Suprapubic skin (tissue), 4 donors: ENCODE measurements at regions not wholly inside any gene's neighbourhood (a gene's known extent, or its start where the extent isn't known, plus 50 kb on each side); places are given as distances from the start of the nearest gene placed in this dataset.
"Not testable (repeated sequence)": the region's sequence is repeated elsewhere in the genome, so short reads cannot be mapped to it uniquely, and the experiment has no call there.

Experiments used
- DNase-seq, 2 donors: peaks; one replicate each; pipeline ENCODE4 v3.0.0-alpha.2; 2019; ENCODE audit warnings: low spot score in 2 of 2
- H3K27ac ChIP-seq: fragments of 200-600 bp; sonication (generic); one replicate; pipeline ENCODE4 v1.5.1; 2019
- H3K27me3 ChIP-seq: fragments of 200-600 bp; sonication (generic); one replicate; pipeline ENCODE4 v1.5.1; 2019
- H3K36me3 ChIP-seq: fragments of 200-600 bp; sonication (generic); one replicate; pipeline ENCODE4 v1.5.1; 2019
- H3K4me1 ChIP-seq: fragments of 200-600 bp; sonication (generic); one replicate; pipeline ENCODE4 v1.5.1; 2019
- H3K4me3 ChIP-seq: fragments of 200-600 bp; sonication (generic); one replicate; pipeline ENCODE4 v1.5.1; 2019; ENCODE audit warnings: mild to moderate bottlenecking
- H3K9me3 ChIP-seq: fragments of 200-600 bp; sonication (generic); one replicate; pipeline ENCODE4 v1.5.1; 2019
- EP300 ChIP-seq: sonication (generic); formaldehyde crosslinking; IDR thresholded peaks from one replicate; pipeline ENCODE4 v1.6.1; 2017; ENCODE audit warnings: antibody characterized with exemption
- POLR2A ChIP-seq, 2 donors: fragments of 450-650 bp; IDR thresholded peaks; one replicate each; pipeline ENCODE4 v1.6.1; 2017; ENCODE audit warnings: antibody characterized with exemption in 2 of 2, mild to moderate bottlenecking in 2 of 2, moderate library complexity in 2 of 2
- POLR2AphosphoS5 ChIP-seq, 3 donors: sonication (generic); formaldehyde crosslinking; IDR thresholded peaks; one replicate each; pipeline ENCODE4 v1.6.1; 2017; ENCODE audit warnings: antibody characterized with exemption in 3 of 3
- WGBS: methylation state at CpG from one replicate; pipeline ENCODE4 v1.1.5; 2018; 5-methylcytosine and 5-hydroxymethylcytosine counted together
- TF ChIP-seq, protein P1 (sequence below), 2 donors: fragments of 200-600 bp in 1 of 2; fragments of 450-650 bp in 1 of 2; sonication (generic) in 1 of 2; IDR thresholded peaks; one replicate each; pipeline ENCODE4 v1.5.1; 2016 to 2019; ENCODE audit warnings: antibody characterized with exemption in 2 of 2, mild to moderate bottlenecking in 1 of 2, moderate library complexity in 1 of 2

- Histone ChIP-seq H3K4me3 (no peak overlapping the region), H3K4me1 (no peaks in the 10 kb centered on the region), H3K36me3 (no peaks in the 10 kb centered on the region), H3K9me3 (no peaks in the 10 kb centered on the region), H3K27me3 (no peaks in the 10 kb centered on the region), H3K27ac (no peak overlapping the region)
- TF ChIP-seq, protein P1, sequence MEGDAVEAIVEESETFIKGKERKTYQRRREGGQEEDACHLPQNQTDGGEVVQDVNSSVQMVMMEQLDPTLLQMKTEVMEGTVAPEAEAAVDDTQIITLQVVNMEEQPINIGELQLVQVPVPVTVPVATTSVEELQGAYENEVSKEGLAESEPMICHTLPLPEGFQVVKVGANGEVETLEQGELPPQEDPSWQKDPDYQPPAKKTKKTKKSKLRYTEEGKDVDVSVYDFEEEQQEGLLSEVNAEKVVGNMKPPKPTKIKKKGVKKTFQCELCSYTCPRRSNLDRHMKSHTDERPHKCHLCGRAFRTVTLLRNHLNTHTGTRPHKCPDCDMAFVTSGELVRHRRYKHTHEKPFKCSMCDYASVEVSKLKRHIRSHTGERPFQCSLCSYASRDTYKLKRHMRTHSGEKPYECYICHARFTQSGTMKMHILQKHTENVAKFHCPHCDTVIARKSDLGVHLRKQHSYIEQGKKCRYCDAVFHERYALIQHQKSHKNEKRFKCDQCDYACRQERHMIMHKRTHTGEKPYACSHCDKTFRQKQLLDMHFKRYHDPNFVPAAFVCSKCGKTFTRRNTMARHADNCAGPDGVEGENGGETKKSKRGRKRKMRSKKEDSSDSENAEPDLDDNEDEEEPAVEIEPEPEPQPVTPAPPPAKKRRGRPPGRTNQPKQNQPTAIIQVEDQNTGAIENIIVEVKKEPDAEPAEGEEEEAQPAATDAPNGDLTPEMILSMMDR (IDR thresholded peaks at IDR 0.05), result no peak
- TF ChIP-seq POLR2A (IDR thresholded peaks at IDR 0.05) (no peak), EP300 (no peak), POLR2AphosphoS5 (IDR thresholded peaks at IDR 0.05) (no peak)
- WGBS, result 82% methylated on average over 4 of the region's 5 CpGs
- DNase-seq, result no peak
Measured at GRCh38 chr16:26717826-26718225, 348.9 kb upstream of the C16orf82 start.

DNA sequence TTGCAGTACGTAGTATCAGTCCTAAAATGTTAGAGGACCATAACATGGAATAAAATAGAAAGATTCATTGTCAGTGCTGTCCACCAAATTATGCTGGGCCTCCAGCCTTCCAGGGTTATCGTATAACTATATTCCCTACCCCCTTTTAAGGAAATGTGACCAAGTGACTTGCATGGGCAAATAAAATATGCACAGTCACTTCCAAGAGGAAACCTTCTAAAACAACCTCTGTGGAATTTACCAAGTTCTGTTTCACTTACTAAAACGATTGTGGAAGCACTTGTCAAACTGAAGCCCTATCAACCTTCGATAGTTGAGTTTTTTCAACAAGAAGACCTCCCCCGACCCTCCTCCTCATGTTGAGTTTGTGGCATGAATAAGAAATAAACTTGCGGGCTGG, 345.4 kb upstream of the C16orf82 start:
- WGBS, result 85% methylated on average over 6 of the region's 6 CpGs

GRCh38 chr16:26721957-26722356, 344.8 kb upstream of the C16orf82 start:
- not testable (repeated sequence) for H3K4me3 ChIP-seq, H3K4me1 ChIP-seq, H3K36me3 ChIP-seq, H3K27ac ChIP-seq, H3K9me3 ChIP-seq, DNase-seq, H3K27me3 ChIP-seq
- 95% methylated on average over 3 of the region's 3 CpGs for WGBS

More for the DNA sequence above, 345.4 kb upstream of the C16orf82 start:
- no peaks in the 10 kb centered on the region for H3K9me3 ChIP-seq
- H3K36me3 ChIP-seq, result no peaks in the 10 kb centered on the region
- H3K27ac ChIP-seq, result no peak overlapping the region
- no peak for DNase-seq
- H3K4me1 ChIP-seq, result no peaks in the 10 kb centered on the region
- TF ChIP-seq, protein P1 (IDR thresholded peaks at IDR 0.05), result no peak
- TF ChIP-seq POLR2AphosphoS5 (IDR thresholded peaks at IDR 0.05) (no peak), EP300 (no peak), POLR2A (IDR thresholded peaks at IDR 0.05) (no peak)
- no peak overlapping the region for H3K4me3 ChIP-seq
- H3K27me3 ChIP-seq, result no peaks in the 10 kb centered on the region

DNA sequence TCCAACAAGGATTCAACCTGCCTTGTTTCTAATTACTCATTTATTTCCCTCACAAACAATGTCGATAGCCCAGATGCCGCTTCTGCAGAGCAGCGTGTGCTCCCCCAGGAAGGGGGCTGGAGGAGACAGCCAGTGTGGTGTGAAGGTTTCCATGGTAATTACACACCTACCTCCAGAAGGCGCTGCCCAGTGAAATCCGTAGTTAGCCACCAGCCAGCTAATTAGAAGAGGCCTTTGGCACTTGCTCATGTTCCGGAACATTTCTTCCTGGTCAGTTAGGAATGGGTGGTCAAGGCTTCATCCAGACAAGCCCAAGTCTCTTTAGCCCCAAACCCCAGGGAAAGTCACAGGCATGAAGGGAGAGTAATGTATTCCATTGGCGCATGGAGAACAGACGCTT, 342.5 kb upstream of the C16orf82 start:
- WGBS, result 74% methylated on average over 8 of the region's 8 CpGs
- Histone ChIP-seq H3K4me1 (peaks cover 4% of the 10 kb centered on the region), H3K27ac (no peak overlapping the region), H3K4me3 (no peak overlapping the region), H3K9me3 (no peaks in the 10 kb centered on the region), H3K27me3 (no peaks in the 10 kb centered on the region), H3K36me3 (no peaks in the 10 kb centered on the region)
- DNase-seq, result no peak
- TF ChIP-seq POLR2AphosphoS5 (IDR thresholded peaks at IDR 0.05) (no peak), EP300 (no peak), POLR2A (IDR thresholded peaks at IDR 0.05) (no peak)
- TF ChIP-seq, protein P1 (IDR thresholded peaks at IDR 0.05), result no peak

DNA sequence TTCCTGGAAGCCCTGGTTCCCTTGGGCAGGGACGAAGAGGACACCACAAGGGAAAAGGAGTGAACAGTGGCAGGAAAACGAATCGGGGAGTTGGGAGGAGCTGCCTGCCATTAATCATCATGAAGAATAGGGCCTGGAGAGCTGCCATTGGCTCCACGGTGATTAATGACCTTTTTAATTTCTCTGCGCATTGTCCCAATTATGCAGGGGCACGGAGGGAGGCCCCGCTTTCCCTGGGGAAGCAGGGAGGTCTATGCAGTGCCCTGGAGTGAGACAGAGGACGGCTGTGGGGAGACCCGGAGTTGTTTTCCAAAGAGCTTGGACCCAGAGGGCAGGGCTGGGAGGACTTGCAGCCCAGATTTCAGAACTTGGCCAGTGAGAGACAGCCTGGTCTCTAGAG, 338.9 kb upstream of the C16orf82 start:
- no peak for TF ChIP-seq EP300
- 15% methylated on average over 9 of the region's 9 CpGs for WGBS

GRCh38 chr16:26729951-26730541, 336.7 kb upstream of the C16orf82 start:
- no peak for DNase-seq
- 72% methylated on average over 2 of the region's 2 CpGs for WGBS
- H3K36me3 ChIP-seq, result no peaks in the 10 kb centered on the region
- TF ChIP-seq POLR2A (IDR thresholded peaks at IDR 0.05) (no peak), POLR2AphosphoS5 (IDR thresholded peaks at IDR 0.05) (no peak), EP300 (no peak)
- TF ChIP-seq, protein P1 (IDR thresholded peaks at IDR 0.05), result no peak
- no peak overlapping the region for H3K4me3 ChIP-seq
- peaks cover 4% of the 10 kb centered on the region for H3K4me1 ChIP-seq
- H3K27ac ChIP-seq, result no peak overlapping the region
- H3K9me3 ChIP-seq, result no peaks in the 10 kb centered on the region
- H3K27me3 ChIP-seq, result no peaks in the 10 kb centered on the region

More for the DNA sequence above, 338.9 kb upstream of the C16orf82 start:
- no peak for DNase-seq
- H3K27me3 ChIP-seq, result no peaks in the 10 kb centered on the region
- no peak overlapping the region for H3K4me3 ChIP-seq
- no peaks in the 10 kb centered on the region for H3K36me3 ChIP-seq
- H3K9me3 ChIP-seq, result no peaks in the 10 kb centered on the region
- no peak overlapping the region for H3K27ac ChIP-seq
- H3K4me1 ChIP-seq, result peaks cover 4% of the 10 kb centered on the region
